NCI-H2171 treated with DMSO at 0.1 percent for 48 hours (cell line): ENCODE measurements at regions not wholly inside any gene's neighbourhood (a gene's known extent, or its start where the extent isn't known, plus 50 kb on each side); places are given as distances from the start of the nearest gene placed in this dataset.

Experiments used
- DNase-seq: peaks from one replicate; lab custom pipeline; 2025; lab: John Stamatoyannopoulos, UW

GRCh38 chr6:120805276-120805675 is 529.0 kb downstream of the TBC1D32 start:
- no peak for DNase-seq

GRCh38 chr6:120804612-120805011 is 529.7 kb downstream of the TBC1D32 start:
- no peak for DNase-seq

- DNase-seq, result no peak
Observed at GRCh38 chr6:120786682-120787081, 547.6 kb downstream of the TBC1D32 start.

- DNase-seq, result no peak
Observed at GRCh38 chr6:120786256-120786655, 548.0 kb downstream of the TBC1D32 start.

- DNase-seq, result no peak
Observed at GRCh38 chr6:120785459-120786086, 548.7 kb downstream of the TBC1D32 start.

- no peak for DNase-seq
Observed at GRCh38 chr6:120779441-120779840, 554.8 kb downstream of the TBC1D32 start.

GRCh38 chr6:120775698-120776097 is 558.6 kb downstream of the TBC1D32 start:
- no peak for DNase-seq

- no peak for DNase-seq
Observed at GRCh38 chr6:120774275-120774674, 560.0 kb downstream of the TBC1D32 start.

GRCh38 chr6:120771019-120771418 is 563.3 kb downstream of the TBC1D32 start:
- no peak for DNase-seq

GRCh38 chr6:120764312-120764711 is 570.0 kb downstream of the TBC1D32 start:
- DNase-seq, result no peak

GRCh38 chr6:120759570-120759969 is 574.7 kb downstream of the TBC1D32 start:
- no peak for DNase-seq

- peak; percentile 4 for DNase-seq
Observed at GRCh38 chr6:120748574-120748973, 585.7 kb downstream of the TBC1D32 start.

- no peak for DNase-seq
Observed at GRCh38 chr6:120736740-120737139, 597.5 kb downstream of the TBC1D32 start.

GRCh38 chr6:120735641-120736040 is 598.6 kb downstream of the TBC1D32 start:
- no peak for DNase-seq

GRCh38 chr6:120711255-120711654 is 623.0 kb downstream of the TBC1D32 start:
- no peak for DNase-seq

GRCh38 chr6:120700001-120700400 is 634.3 kb downstream of the TBC1D32 start:
- DNase-seq, result no peak

GRCh38 chr6:120686492-120686891 is 647.8 kb downstream of the TBC1D32 start:
- no peak for DNase-seq

GRCh38 chr6:120682145-120682544 is 652.1 kb downstream of the TBC1D32 start:
- no peak for DNase-seq

GRCh38 chr6:120681204-120681603 is 653.1 kb downstream of the TBC1D32 start:
- DNase-seq, result no peak

- DNase-seq, result no peak
Observed at GRCh38 chr6:120675886-120676285, 658.4 kb downstream of the TBC1D32 start.

GRCh38 chr6:120671519-120671918 is 662.8 kb downstream of the TBC1D32 start:
- no peak for DNase-seq

GRCh38 chr6:120652506-120652905 is 681.8 kb downstream of the TBC1D32 start:
- DNase-seq, result no peak

- no peak for DNase-seq
Observed at GRCh38 chr6:120648713-120649112, 685.6 kb downstream of the TBC1D32 start.

GRCh38 chr6:120646101-120646500 is 688.2 kb downstream of the TBC1D32 start:
- no peak for DNase-seq
